Activated T-cell treated with anti-CD3 and anti-CD28 coated beads for 1 hour (primary cell): ENCODE measurements at regions not wholly inside any gene's neighbourhood (a gene's known extent, or its start where the extent isn't known, plus 50 kb on each side); places are given as distances from the start of the nearest gene placed in this dataset.

ENCODE experiments used
- DNase-seq: peaks from one replicate; pipeline ENCODE4 v3.0.0-alpha.2; 2020; ENCODE audit warnings: low read depth

- DNase-seq: no peak
Observed at GRCh38 chr13:44120849-44121755, 241.4 kb downstream of the LACC1 start.

GRCh38 chr13:44124352-44124751, 244.6 kb downstream of the LACC1 start:
- DNase-seq: no peak

GRCh38 chr13:44125943-44126469, 246.3 kb downstream of the LACC1 start:
- DNase-seq: no peak

GRCh38 chr13:44128552-44129001, 245.0 kb upstream of the SERP2 start:
- no peak for DNase-seq

- no peak for DNase-seq
Observed at GRCh38 chr13:44129418-44129817, 244.2 kb upstream of the SERP2 start.

- DNase-seq: no peak
Observed at GRCh38 chr13:44131069-44131614, 242.5 kb upstream of the SERP2 start.

GRCh38 chr13:44132710-44133109, 240.9 kb upstream of the SERP2 start:
- no peak for DNase-seq

GRCh38 chr13:44133626-44134025, 240.0 kb upstream of the SERP2 start:
- no peak for DNase-seq

- DNase-seq: no peak
Observed at GRCh38 chr13:44135566-44135965, 238.1 kb upstream of the SERP2 start.

GRCh38 chr13:44136696-44137268, 236.8 kb upstream of the SERP2 start:
- no peak for DNase-seq

GRCh38 chr13:44137466-44137865, 236.2 kb upstream of the SERP2 start:
- DNase-seq: no peak

- no peak for DNase-seq
Observed at GRCh38 chr13:44140146-44140545, 233.5 kb upstream of the SERP2 start.

- DNase-seq: no peak
Observed at GRCh38 chr13:44140888-44141724, 232.5 kb upstream of the SERP2 start.

GRCh38 chr13:44141725-44142539, 231.7 kb upstream of the SERP2 start:
- peak; percentile 87 for DNase-seq

- DNase-seq: no peak
Observed at GRCh38 chr13:44142540-44142867, 231.1 kb upstream of the SERP2 start.

GRCh38 chr13:44142941-44143665, 230.5 kb upstream of the SERP2 start:
- DNase-seq: no peak

GRCh38 chr13:44146138-44146537, 227.5 kb upstream of the SERP2 start:
- DNase-seq: no peak

- DNase-seq: no peak
Observed at GRCh38 chr13:44147233-44147632, 226.4 kb upstream of the SERP2 start.

- no peak for DNase-seq
Observed at GRCh38 chr13:44147648-44148047, 226.0 kb upstream of the SERP2 start.

GRCh38 chr13:44148159-44148914, 225.3 kb upstream of the SERP2 start:
- no peak for DNase-seq
